ENCODE measurements at regions not wholly inside any gene's neighbourhood (a gene's known extent, or its start where the extent isn't known, plus 50 kb on each side); places are given as distances from the start of the nearest gene placed in this dataset.
"Not testable (repeated sequence)": the region's sequence is repeated elsewhere in the genome, so short reads cannot be mapped to it uniquely, and the experiment has no call there.

- DNase-seq, result no peak
Measured at GRCh38 chr10:114708084-114708483, 50.0 kb upstream of the ABLIM1 start.

- DNase-seq, result no peak
Measured at GRCh38 chr10:114708717-114709335, 50.8 kb upstream of the ABLIM1 start.

- no peak for DNase-seq
Measured at GRCh38 chr10:114709984-114710383, 51.9 kb upstream of the ABLIM1 start.

- no peak for DNase-seq
Measured at GRCh38 chr10:114711176-114711868, 53.2 kb upstream of the ABLIM1 start.

- no peak for DNase-seq
Measured at GRCh38 chr10:114711869-114712250, 53.8 kb upstream of the ABLIM1 start.

- DNase-seq, result no peak
Measured at GRCh38 chr10:114713525-114714090, 55.5 kb upstream of the ABLIM1 start.

- DNase-seq, result no peak
Measured at GRCh38 chr10:114714281-114714741, 56.2 kb upstream of the ABLIM1 start.

- DNase-seq, result peak; percentile 26
Measured at GRCh38 chr10:114715171-114715670, 57.1 kb upstream of the ABLIM1 start.

- DNase-seq, result no peak
Measured at GRCh38 chr10:114716811-114717404, 58.8 kb upstream of the ABLIM1 start.

GRCh38 chr10:114717881-114718280 is 59.8 kb upstream of the ABLIM1 start:
- not testable (repeated sequence) for DNase-seq

GRCh38 chr10:114718374-114718773 is 60.3 kb upstream of the ABLIM1 start:
- DNase-seq, result no peak

- DNase-seq, result no peak
Measured at GRCh38 chr10:114719311-114719710, 61.2 kb upstream of the ABLIM1 start.

GRCh38 chr10:114720023-114720422 is 61.9 kb upstream of the ABLIM1 start:
- DNase-seq, result not testable (repeated sequence)

- DNase-seq, result no peak
Measured at GRCh38 chr10:114720685-114721278, 62.7 kb upstream of the ABLIM1 start.

GRCh38 chr10:114722136-114722535 is 64.1 kb upstream of the ABLIM1 start:
- DNase-seq, result not testable (repeated sequence)

- no peak for DNase-seq
Measured at GRCh38 chr10:114723361-114723760, 65.3 kb upstream of the ABLIM1 start.

- no peak for DNase-seq
Measured at GRCh38 chr10:114723991-114724715, 66.1 kb upstream of the ABLIM1 start.

- no peak for DNase-seq
Measured at GRCh38 chr10:114724716-114725106, 66.6 kb upstream of the ABLIM1 start.

- DNase-seq, result no peak
Measured at GRCh38 chr10:114726820-114727271, 68.8 kb upstream of the ABLIM1 start.

GRCh38 chr10:114728325-114728724 is 70.2 kb upstream of the ABLIM1 start:
- DNase-seq, result no peak

GRCh38 chr10:114729103-114729659 is 71.1 kb upstream of the ABLIM1 start:
- no peak for DNase-seq

Measured in muscle of arm (tissue), 1 donor.